Activated naive CD8-positive, alpha-beta T cell treated with anti-CD3 and anti-CD28 coated beads for 36 hours (primary cell): ENCODE measurements at regions not wholly inside any gene's neighbourhood (a gene's known extent, or its start where the extent isn't known, plus 50 kb on each side); places are given as distances from the start of the nearest gene placed in this dataset.
A peak's percentile ranks its signal among the peaks of the same experiment; 100 is the strongest.
"Not testable (repeated sequence)": the region's sequence is repeated elsewhere in the genome, so short reads cannot be mapped to it uniquely, and the experiment has no call there.

ENCODE experiments used
- DNase-seq: peaks from one replicate; pipeline ENCODE4 v3.0.0; 2021
- H3K27ac Mint-ChIP-seq: one replicate; pipeline ENCODE4 v1.8.0; 2022; ENCODE audit warnings: mild to moderate bottlenecking, moderate library complexity, mixed read lengths
- H3K27me3 Mint-ChIP-seq: one replicate; pipeline ENCODE4 v1.8.0; 2022; ENCODE audit warnings: mild to moderate bottlenecking, mixed read lengths
- H3K36me3 Mint-ChIP-seq: one replicate; pipeline ENCODE4 v1.8.0; 2021; ENCODE audit warnings: mild to moderate bottlenecking, mixed read lengths
- H3K4me1 Mint-ChIP-seq: one replicate; pipeline ENCODE4 v1.8.0; 2021; ENCODE audit warnings: mixed read lengths
- H3K4me3 Mint-ChIP-seq: one replicate; pipeline ENCODE4 v1.8.0; 2022; ENCODE audit warnings: mild to moderate bottlenecking, moderate library complexity, mixed read lengths
- H3K9me3 Mint-ChIP-seq: one replicate; pipeline ENCODE4 v1.8.0; 2022; ENCODE audit warnings: mixed read lengths

DNA sequence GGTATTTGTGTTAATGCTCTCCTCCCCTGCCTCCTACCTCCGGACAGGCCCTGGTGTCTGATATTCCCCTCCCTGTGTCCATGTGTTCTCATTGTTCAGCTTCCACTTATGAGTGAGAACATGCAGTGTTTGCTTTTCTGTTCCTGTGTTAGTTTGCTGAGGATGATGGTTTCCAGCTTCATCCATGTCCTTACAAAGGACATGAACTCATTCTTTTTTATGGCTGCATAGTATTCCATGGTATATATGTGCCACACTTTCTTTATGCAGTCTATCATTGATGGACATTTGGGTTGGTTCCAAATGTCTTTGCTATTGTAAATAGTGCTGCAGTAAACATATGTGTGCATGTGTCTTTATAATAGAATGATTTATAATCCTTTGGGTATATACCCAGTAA lies 105.2 kb upstream of the SNX2 start:
- H3K27me3 Mint-ChIP-seq, result peaks cover 24% of the 10 kb centered on the region
- not testable (repeated sequence) for H3K4me3 Mint-ChIP-seq, H3K9me3 Mint-ChIP-seq, H3K36me3 Mint-ChIP-seq, DNase-seq, H3K27ac Mint-ChIP-seq, H3K4me1 Mint-ChIP-seq

DNA sequence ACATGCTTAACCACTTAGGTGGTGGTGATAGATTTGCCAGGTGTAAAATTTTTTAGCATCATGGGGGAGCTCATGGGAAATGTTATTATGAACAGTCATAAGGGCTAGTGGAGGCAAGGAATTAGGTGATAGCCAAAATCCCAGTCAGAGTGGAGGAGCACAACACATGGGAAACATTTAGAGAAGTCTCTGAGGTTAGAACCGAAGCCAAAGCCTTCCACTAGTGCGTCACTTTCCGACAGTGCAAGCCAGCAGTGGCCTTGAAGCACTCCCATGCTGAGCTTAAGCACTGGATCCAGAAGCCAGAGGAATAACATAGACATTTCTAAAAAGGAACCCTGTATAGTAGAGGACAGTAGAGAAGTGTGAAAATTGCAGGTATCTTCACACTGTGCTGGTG lies 101.5 kb upstream of the SNX2 start:
- no peaks in the 10 kb centered on the region for H3K36me3 Mint-ChIP-seq
- no peak overlapping the region for H3K27ac Mint-ChIP-seq
- H3K27me3 Mint-ChIP-seq, result peaks cover 35% of the 10 kb centered on the region
- H3K4me1 Mint-ChIP-seq, result no peaks in the 10 kb centered on the region
- peaks cover 7% of the 10 kb centered on the region for H3K9me3 Mint-ChIP-seq
- no peak for DNase-seq
- H3K4me3 Mint-ChIP-seq, result no peak overlapping the region

- Mint-ChIP-seq H3K27me3 (peaks cover 37% of the 10 kb centered on the region), H3K4me3 (no peak overlapping the region), H3K36me3 (no peaks in the 10 kb centered on the region), H3K9me3 (peaks cover 7% of the 10 kb centered on the region), H3K4me1 (no peaks in the 10 kb centered on the region), H3K27ac (no peak overlapping the region)
- no peak for DNase-seq
Observed at GRCh38 chr5:122674385-122674784, 100.5 kb upstream of the SNX2 start.

GRCh38 chr5:122680623-122681350 lies 94.1 kb upstream of the SNX2 start:
- no peak for DNase-seq
- Mint-ChIP-seq H3K27me3 (peaks cover 23% of the 10 kb centered on the region), H3K27ac (no peak overlapping the region), H3K9me3 (peaks cover 2% of the 10 kb centered on the region), H3K36me3 (no peaks in the 10 kb centered on the region), H3K4me1 (no peaks in the 10 kb centered on the region), H3K4me3 (no peak overlapping the region)

DNA sequence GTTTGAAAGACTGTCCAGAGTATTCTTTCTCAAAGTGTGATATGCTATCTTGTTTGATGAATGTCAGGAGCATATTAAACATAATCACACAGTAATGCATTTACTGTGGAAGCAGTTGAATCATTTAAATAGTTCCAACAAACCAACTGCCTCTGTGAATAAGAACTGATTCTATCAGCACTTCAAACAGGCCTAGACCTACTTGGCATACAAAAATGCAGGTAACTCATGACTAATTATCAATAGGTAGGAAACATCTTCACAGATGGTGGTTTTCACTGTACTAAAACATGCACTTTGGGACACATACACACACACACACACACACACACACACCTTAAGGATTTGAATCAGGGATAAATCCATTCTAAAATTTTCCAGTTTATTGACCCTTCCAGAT lies 91.2 kb upstream of the SNX2 start:
- Mint-ChIP-seq H3K36me3 (no peaks in the 10 kb centered on the region), H3K9me3 (peaks cover 2% of the 10 kb centered on the region), H3K4me1 (no peaks in the 10 kb centered on the region), H3K4me3 (no peak overlapping the region), H3K27me3 (peaks cover 16% of the 10 kb centered on the region), H3K27ac (no peak overlapping the region)
- DNase-seq, result no peak

DNA sequence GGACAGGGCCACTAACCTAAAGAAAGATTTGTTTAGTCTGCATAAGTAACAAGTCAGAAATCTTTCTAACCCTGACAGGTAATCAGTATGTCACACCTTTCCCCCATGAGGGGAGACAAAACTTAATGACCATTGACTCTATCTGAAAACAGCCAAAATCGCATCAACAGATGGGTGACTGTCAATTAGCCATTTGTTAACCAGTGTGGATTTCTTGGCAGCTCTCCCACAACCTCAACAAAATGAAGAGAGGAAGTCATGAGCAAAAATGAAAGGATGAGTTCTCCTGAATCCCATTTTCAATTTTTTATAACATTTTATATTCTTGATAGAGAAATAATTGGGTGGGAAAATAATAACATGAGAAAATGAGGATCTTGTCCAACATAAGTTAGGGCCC lies 84.6 kb upstream of the SNX2 start:
- no peak overlapping the region for H3K4me3 Mint-ChIP-seq
- no peaks in the 10 kb centered on the region for H3K4me1 Mint-ChIP-seq
- H3K36me3 Mint-ChIP-seq, result no peaks in the 10 kb centered on the region
- no peak for DNase-seq
- H3K9me3 Mint-ChIP-seq, result no peaks in the 10 kb centered on the region
- peaks cover 10% of the 10 kb centered on the region for H3K27me3 Mint-ChIP-seq
- no peak overlapping the region for H3K27ac Mint-ChIP-seq

- H3K4me3 Mint-ChIP-seq, result no peak overlapping the region
- H3K4me1 Mint-ChIP-seq, result no peaks in the 10 kb centered on the region
- no peaks in the 10 kb centered on the region for H3K36me3 Mint-ChIP-seq
- H3K27ac Mint-ChIP-seq, result no peak overlapping the region
- H3K27me3 Mint-ChIP-seq, result peaks cover 10% of the 10 kb centered on the region
- no peak for DNase-seq
- H3K9me3 Mint-ChIP-seq, result no peaks in the 10 kb centered on the region
Observed at GRCh38 chr5:122691931-122692330, 82.9 kb upstream of the SNX2 start.

DNA sequence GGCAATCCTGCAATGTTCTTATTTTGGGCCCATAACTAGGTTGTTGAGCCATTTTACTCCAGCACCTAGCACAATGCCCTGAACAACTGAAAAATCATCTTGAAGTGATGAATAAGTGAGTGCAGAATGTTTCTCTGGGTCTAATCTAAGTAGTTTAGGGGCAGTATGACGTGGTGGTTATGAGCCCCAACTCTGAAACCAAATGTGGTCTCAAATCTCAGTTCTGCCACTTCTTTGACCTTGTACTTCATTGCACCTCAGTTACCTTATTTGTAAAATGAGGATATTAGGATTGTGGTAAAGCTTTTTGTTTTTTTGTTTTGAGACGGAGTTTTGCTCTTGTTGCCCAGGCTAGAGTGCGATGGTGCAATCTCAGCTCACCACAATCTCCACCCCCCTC lies 80.9 kb upstream of the SNX2 start:
- Mint-ChIP-seq H3K36me3 (no peaks in the 10 kb centered on the region), H3K27me3 (peaks cover 7% of the 10 kb centered on the region), H3K4me3 (no peak overlapping the region), H3K9me3 (no peaks in the 10 kb centered on the region), H3K4me1 (no peaks in the 10 kb centered on the region), H3K27ac (no peak overlapping the region)
- DNase-seq, result no peak

DNA sequence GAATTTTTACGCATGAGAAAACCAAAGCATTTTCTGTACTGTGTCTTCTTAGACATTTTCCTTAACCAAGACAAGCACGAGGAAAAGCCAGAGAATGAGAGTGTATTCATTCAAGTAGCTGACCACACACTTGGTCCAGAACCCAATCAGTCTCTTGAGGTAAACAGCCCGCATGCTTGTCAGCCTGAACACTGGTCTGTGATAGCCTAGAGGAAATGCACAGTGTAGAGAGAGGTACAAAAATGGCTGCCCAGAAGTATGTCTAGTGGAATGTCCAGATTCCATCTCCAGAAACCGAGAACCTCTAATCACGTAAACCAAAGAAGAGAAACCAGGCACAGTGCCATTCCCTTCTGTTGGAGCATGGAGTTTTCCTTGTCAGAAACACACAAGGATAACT lies 80.0 kb upstream of the SNX2 start:
- Mint-ChIP-seq H3K4me3 (no peak overlapping the region), H3K9me3 (no peaks in the 10 kb centered on the region), H3K4me1 (no peaks in the 10 kb centered on the region), H3K27ac (no peak overlapping the region), H3K27me3 (peaks cover 6% of the 10 kb centered on the region), H3K36me3 (no peaks in the 10 kb centered on the region)
- no peak for DNase-seq

DNA sequence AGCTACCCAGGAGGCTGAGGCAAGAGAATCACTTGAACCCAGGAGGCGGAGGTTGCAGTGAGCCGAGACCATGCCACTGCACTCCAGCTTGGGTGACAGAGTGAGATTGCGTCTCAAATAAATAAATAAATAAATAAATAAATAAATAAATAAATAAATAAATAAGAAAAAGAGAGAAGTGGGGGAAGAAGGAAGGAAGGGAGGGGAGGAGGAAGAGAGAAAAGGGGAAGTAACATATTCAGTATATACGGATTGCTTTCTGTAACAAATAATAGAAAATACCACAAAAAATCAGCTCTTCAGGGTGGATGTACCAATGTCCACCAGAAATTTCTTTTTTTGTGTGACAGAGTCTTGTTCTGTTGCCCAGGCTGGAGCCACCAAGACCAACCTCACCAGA lies 78.1 kb upstream of the SNX2 start:
- not testable (repeated sequence) for H3K27ac Mint-ChIP-seq, H3K27me3 Mint-ChIP-seq, H3K9me3 Mint-ChIP-seq, H3K36me3 Mint-ChIP-seq, H3K4me1 Mint-ChIP-seq, DNase-seq, H3K4me3 Mint-ChIP-seq

DNA sequence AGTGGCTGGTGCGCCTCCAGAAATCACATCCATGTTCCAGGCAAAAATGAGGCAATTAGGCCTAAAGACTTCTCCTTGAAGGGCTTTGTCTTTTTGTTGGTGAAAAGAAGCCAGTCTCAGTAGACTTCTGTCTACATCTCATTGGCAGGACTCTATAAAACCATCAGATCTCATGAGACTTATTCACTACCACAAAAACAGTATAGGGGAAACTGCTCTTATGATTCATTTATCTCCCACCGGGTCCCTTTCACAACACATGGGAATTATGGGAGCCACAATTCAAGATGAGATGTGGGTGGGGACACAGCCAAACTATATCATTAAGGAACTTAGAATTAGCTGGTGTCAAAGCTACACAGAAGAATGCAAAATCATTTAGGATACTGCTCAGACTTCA lies 77.7 kb upstream of the SNX2 start:
- Mint-ChIP-seq H3K4me3 (no peak overlapping the region), H3K36me3 (no peaks in the 10 kb centered on the region), H3K4me1 (peaks cover 3% of the 10 kb centered on the region), H3K27me3 (peaks cover 6% of the 10 kb centered on the region), H3K9me3 (no peaks in the 10 kb centered on the region), H3K27ac (no peak overlapping the region)
- no peak for DNase-seq

GRCh38 chr5:122699201-122699600 lies 75.7 kb upstream of the SNX2 start:
- peaks cover 6% of the 10 kb centered on the region for H3K27me3 Mint-ChIP-seq
- DNase-seq, result no peak
- H3K9me3 Mint-ChIP-seq, result no peaks in the 10 kb centered on the region
- peaks cover 3% of the 10 kb centered on the region for H3K4me1 Mint-ChIP-seq
- H3K27ac Mint-ChIP-seq, result no peak overlapping the region
- H3K36me3 Mint-ChIP-seq, result no peaks in the 10 kb centered on the region
- no peak overlapping the region for H3K4me3 Mint-ChIP-seq

- H3K9me3 Mint-ChIP-seq, result no peaks in the 10 kb centered on the region
- H3K27ac Mint-ChIP-seq, result no peak overlapping the region
- no peaks in the 10 kb centered on the region for H3K36me3 Mint-ChIP-seq
- no peak overlapping the region for H3K4me3 Mint-ChIP-seq
- H3K27me3 Mint-ChIP-seq, result peaks cover 3% of the 10 kb centered on the region
- DNase-seq, result peak; percentile 7
- peaks cover 3% of the 10 kb centered on the region for H3K4me1 Mint-ChIP-seq
Observed at GRCh38 chr5:122701640-122702523, 73.0 kb upstream of the SNX2 start.

GRCh38 chr5:122702524-122702875 lies 72.4 kb upstream of the SNX2 start:
- peak overlapping the region; percentile 21 for H3K27ac Mint-ChIP-seq
- H3K9me3 Mint-ChIP-seq, result no peaks in the 10 kb centered on the region
- no peak overlapping the region for H3K4me3 Mint-ChIP-seq
- DNase-seq, result no peak
- no peaks in the 10 kb centered on the region for H3K27me3 Mint-ChIP-seq
- peaks cover 3% of the 10 kb centered on the region for H3K4me1 Mint-ChIP-seq
- H3K36me3 Mint-ChIP-seq, result no peaks in the 10 kb centered on the region

- Mint-ChIP-seq H3K9me3 (no peaks in the 10 kb centered on the region), H3K27ac (no peak overlapping the region), H3K4me1 (peaks cover 3% of the 10 kb centered on the region), H3K4me3 (no peak overlapping the region), H3K27me3 (no peaks in the 10 kb centered on the region), H3K36me3 (no peaks in the 10 kb centered on the region)
- DNase-seq, result no peak
Observed at GRCh38 chr5:122703203-122703602, 71.7 kb upstream of the SNX2 start.
